H4 (cell line): ENCODE measurements at regions not wholly inside any gene's neighbourhood (a gene's known extent, or its start where the extent isn't known, plus 50 kb on each side); places are given as distances from the start of the nearest gene placed in this dataset.

Source experiments
- DNase-seq: peaks from one replicate; pipeline ENCODE4 v3.0.0-alpha.2; 2015; ENCODE audit warnings: low spot score

- DNase-seq: no peak
These were observed 262.7 kb downstream of the CHL1 start for GRCh38 chr3:459311-459670.

- DNase-seq: no peak
These were observed 264.4 kb downstream of the CHL1 start for GRCh38 chr3:461006-461405.

GRCh38 chr3:462851-463250 lies 266.3 kb downstream of the CHL1 start:
- no peak for DNase-seq

- no peak for DNase-seq
These were observed 267.0 kb downstream of the CHL1 start for GRCh38 chr3:463252-464192.

GRCh38 chr3:464255-464654 lies 267.7 kb downstream of the CHL1 start:
- DNase-seq: no peak

GRCh38 chr3:468172-468571 lies 271.6 kb downstream of the CHL1 start:
- peak; percentile 21 for DNase-seq

GRCh38 chr3:473033-473800 lies 276.7 kb downstream of the CHL1 start:
- no peak for DNase-seq

GRCh38 chr3:474828-475227 lies 278.3 kb downstream of the CHL1 start:
- DNase-seq: no peak

- no peak for DNase-seq
These were observed 283.5 kb downstream of the CHL1 start for GRCh38 chr3:480070-480469.

GRCh38 chr3:481111-481510 lies 284.5 kb downstream of the CHL1 start:
- no peak for DNase-seq

- no peak for DNase-seq
These were observed 285.1 kb downstream of the CHL1 start for GRCh38 chr3:481680-482079.

- no peak for DNase-seq
These were observed 285.9 kb downstream of the CHL1 start for GRCh38 chr3:482479-482878.

GRCh38 chr3:484341-484740 lies 287.8 kb downstream of the CHL1 start:
- DNase-seq: no peak

- no peak for DNase-seq
These were observed 291.1 kb downstream of the CHL1 start for GRCh38 chr3:487614-488013.

- no peak for DNase-seq
These were observed 296.2 kb downstream of the CHL1 start for GRCh38 chr3:492586-493316.

- no peak for DNase-seq
These were observed 297.6 kb downstream of the CHL1 start for GRCh38 chr3:494190-494589.

GRCh38 chr3:498487-498886 lies 301.9 kb downstream of the CHL1 start:
- no peak for DNase-seq

- DNase-seq: no peak
These were observed 302.6 kb downstream of the CHL1 start for GRCh38 chr3:499001-499761.

GRCh38 chr3:502486-502885 lies 305.9 kb downstream of the CHL1 start:
- no peak for DNase-seq

- peak; percentile 8 for DNase-seq
These were observed 316.7 kb downstream of the CHL1 start for GRCh38 chr3:513301-513700.

- no peak for DNase-seq
These were observed 317.6 kb downstream of the CHL1 start for GRCh38 chr3:514192-514591.

GRCh38 chr3:519026-519425 lies 322.5 kb downstream of the CHL1 start:
- DNase-seq: no peak
